ENCODE measurements at regions not wholly inside any gene's neighbourhood (a gene's known extent, or its start where the extent isn't known, plus 50 kb on each side); places are given as distances from the start of the nearest gene placed in this dataset.

DNA sequence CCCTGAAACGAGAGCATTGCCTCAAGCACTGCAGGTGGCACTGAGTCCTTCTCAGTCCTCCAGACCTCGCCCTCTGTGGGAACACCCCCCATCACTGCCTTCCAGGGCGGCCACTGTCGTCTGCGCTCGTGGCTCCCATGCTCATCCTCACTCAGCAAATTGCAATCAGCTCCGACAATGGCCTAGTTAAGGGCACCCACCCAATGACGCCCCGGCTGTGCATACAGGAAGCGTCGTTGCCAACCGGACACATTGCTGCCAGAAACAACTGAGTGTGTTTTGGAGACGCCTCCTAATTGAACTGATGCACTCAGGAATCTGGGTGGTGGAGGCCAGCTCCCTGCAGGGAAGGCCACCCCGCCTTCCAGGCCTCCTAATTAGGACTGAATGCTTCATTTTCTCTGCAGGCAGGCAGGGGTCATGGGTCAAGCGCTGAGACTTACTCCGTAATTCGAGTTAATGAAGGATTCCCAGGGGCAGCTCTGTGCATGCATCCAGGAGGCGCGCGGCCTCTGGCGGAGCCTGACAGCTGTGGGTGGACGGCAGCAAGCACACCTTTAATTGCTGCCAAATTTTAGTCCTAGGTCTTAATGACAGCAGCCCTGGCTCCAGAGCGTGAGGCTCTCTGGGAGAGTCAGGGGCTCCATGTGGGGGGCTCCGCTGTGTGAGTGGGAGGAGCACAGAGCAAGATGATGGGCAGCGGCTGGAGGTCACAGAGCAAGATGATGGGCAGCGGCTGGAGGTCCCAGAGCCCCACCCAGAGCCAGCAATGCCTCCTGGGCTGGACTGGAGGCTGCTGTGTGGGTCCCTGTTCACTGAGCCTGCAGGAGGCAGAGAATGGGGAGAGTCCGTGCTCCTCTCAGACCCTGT, 199.0 kb downstream of the BRD1 start:
- Histone ChIP-seq H3K27me3 (peaks cover 0 to 30% (median 0%) of the 10 kb centered on the region in 3 donors), H3K9me3 (no peaks in the 10 kb centered on the region), H3K36me3 (no peaks in the 10 kb centered on the region), H3K4me3 (no peak overlapping the region), H3K4me1 (peaks cover 5 to 13% (median 9%) of the 10 kb centered on the region in 4 donors), H3K27ac (no peak overlapping the region)
- TF ChIP-seq EP300 (IDR thresholded peaks at IDR 0.05), result no peak
- peak in 1 of 2 donors; percentile 55 for DNase-seq
- intact Hi-C loops (cut with DNase I; ENCODE audit: low total_unique reads), result no loop called here
- 57 to 68% (median 60%) methylated on average over 27 of the region's 27 CpGs for WGBS, 5 donors

DNA sequence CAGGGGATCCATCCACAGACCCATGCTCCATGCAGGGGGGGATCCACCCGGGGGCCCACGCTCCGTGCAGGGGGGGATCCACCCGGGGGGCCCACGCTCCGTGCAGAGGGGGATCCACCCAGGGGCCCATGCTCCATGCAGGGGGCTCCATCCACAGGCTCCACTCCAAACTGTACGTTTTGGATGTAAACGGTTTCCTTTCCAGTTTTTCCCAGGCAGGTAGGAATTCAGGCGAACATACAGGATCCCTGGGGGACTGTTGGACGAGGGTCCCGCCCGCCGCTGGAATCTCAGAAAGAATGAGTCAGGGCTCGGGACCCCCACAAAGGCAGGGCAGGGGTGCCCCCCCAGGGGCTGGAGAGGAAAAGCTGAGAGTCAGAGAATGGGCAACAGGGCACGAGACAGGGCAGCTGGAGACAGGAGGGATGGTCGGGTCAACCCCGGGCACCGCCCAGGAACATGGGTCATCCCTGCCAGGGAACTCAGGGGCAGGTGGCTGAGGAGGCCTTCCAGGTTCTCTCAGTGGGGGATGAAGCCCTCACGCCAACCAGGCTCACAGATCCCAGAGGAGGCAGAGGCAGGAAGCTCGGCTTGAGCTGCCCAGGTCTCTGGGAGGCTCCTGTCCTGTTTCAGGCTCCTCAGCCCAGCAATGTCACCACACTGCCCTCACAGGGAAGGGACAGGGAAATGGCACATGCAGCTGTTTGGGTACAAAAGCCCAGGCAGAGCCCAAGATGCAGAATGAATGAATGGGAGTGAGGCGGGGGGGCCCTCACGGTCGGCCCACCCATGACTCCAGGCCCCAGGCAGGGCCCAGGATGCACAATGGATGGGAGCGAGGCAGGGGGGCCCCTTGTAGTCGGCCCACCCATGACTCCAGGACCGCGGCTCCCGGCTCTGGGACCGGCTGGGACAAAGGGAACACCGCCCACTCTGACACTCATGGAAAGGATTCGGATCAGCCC, 200.2 kb downstream of the BRD1 start:
- TF ChIP-seq, protein P1, sequence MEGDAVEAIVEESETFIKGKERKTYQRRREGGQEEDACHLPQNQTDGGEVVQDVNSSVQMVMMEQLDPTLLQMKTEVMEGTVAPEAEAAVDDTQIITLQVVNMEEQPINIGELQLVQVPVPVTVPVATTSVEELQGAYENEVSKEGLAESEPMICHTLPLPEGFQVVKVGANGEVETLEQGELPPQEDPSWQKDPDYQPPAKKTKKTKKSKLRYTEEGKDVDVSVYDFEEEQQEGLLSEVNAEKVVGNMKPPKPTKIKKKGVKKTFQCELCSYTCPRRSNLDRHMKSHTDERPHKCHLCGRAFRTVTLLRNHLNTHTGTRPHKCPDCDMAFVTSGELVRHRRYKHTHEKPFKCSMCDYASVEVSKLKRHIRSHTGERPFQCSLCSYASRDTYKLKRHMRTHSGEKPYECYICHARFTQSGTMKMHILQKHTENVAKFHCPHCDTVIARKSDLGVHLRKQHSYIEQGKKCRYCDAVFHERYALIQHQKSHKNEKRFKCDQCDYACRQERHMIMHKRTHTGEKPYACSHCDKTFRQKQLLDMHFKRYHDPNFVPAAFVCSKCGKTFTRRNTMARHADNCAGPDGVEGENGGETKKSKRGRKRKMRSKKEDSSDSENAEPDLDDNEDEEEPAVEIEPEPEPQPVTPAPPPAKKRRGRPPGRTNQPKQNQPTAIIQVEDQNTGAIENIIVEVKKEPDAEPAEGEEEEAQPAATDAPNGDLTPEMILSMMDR (IDR thresholded peaks at IDR 0.05), result no peak
- TF ChIP-seq POLR2AphosphoS5 (IDR thresholded peaks at IDR 0.05) (no peak), EP300 (IDR thresholded peaks at IDR 0.05) (no peak), POLR2A (IDR thresholded peaks at IDR 0.05) (no peak)
- Histone ChIP-seq H3K27ac (no peak overlapping the region), H3K27me3 (peaks cover 0 to 32% (median 0%) of the 10 kb centered on the region in 3 donors), H3K36me3 (no peaks in the 10 kb centered on the region), H3K9me3 (no peaks in the 10 kb centered on the region), H3K4me1 (peaks cover 5 to 7% (median 6%) of the 10 kb centered on the region in 4 donors), H3K4me3 (no peak overlapping the region)
- WGBS, 5 donors, result 71 to 79% (median 74%) methylated on average over 21 to 31 of the region's 31 CpGs
- intact Hi-C loops (cut with DNase I; ENCODE audit: low total_unique reads), result no loop called here
- DNase-seq, result no peak

DNA sequence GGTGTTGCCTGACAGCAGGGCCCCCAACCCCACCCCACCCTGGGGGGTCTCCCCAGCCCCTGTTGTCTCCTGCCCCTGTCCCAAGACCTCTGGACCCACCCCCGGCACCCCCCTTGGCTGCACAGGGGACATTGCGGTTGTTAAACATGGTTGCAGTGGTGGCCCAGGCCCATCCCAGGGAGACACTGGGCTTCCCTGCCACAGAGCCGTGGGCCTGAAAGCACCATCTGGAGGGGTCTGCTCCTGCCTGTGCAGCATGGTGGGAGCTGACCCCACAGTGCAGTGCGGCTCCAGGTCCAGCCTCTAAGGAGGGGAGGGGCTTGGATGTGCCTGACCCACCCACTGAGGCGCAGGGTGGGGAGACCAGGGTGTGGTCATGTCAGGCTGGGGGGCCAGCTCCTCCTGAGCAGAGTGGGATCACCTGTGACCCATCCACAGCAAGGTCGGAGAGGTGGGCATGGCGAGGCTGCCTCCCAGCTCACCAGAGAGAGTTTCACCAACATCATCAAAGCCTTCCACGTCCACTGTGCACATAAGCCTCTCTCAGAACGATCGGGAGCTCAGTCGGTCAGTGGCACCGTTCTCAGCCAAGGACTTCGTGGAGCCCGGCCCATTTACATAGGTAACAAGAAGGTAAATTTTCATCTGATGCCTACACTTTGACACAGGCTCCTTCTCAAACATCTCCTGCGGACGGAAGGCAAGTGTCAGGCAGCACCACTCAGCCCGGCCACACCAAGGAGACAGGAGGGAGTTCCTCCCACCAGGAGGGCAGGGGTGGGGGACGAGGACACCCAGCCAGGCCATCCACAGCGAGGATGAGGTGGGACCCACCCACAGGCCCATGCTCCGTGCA, 201.1 kb downstream of the BRD1 start:
- intact Hi-C loops (cut with DNase I; ENCODE audit: low total_unique reads), result no loop called here
- TF ChIP-seq, protein P1 (IDR thresholded peaks at IDR 0.05), result no peak
- TF ChIP-seq EP300 (IDR thresholded peaks at IDR 0.05) (no peak), POLR2AphosphoS5 (IDR thresholded peaks at IDR 0.05) (no peak), POLR2A (IDR thresholded peaks at IDR 0.05) (no peak)
- Histone ChIP-seq H3K4me3 (no peak overlapping the region), H3K9me3 (no peaks in the 10 kb centered on the region), H3K27ac (no peak overlapping the region), H3K4me1 (no peaks in the 10 kb centered on the region), H3K27me3 (peaks cover 0 to 41% (median 0%) of the 10 kb centered on the region in 3 donors), H3K36me3 (no peaks in the 10 kb centered on the region)
- WGBS, 5 donors, result 73 to 83% (median 78%) methylated on average over 12 to 20 of the region's 20 CpGs
- DNase-seq, result no peak

DNA sequence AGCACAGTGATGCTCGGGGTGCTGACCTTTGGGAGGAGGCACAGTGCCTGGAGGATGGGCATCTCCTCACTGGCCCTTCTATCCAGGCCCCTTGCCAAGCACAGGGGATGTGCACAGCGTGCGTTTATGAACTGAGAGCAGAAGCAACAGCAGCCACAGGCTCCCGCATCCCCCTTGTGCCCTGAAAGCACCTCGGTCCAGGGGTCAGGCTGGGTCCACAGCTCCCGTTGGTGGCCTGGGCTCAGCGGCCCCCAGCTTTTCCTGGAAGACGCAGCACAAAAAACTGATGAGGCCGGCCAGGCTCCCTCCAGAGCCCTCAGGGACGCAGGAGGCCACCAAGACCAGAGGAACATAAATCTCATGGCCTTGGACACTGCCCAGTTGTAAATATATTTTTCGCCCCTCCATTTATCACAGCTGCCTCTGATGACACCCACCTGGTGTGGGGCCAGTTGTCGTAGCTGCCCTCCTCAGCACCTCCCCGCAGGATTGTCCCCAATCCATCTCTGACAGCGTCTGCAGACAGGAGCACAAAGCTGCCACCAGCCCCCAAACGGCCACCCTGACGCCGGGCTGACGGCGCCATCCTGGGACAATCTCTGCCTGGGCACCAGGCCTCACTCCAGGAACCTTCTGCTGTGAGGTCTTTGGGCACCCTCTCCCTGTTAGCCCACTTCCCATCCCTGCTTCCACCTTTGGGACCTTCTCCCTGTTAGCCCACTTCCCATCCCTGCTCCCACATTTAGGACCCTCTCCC, 203.1 kb downstream of the BRD1 start:
- H3K36me3 ChIP-seq, result no peaks in the 10 kb centered on the region
- DNase-seq, result no peak
- H3K27ac ChIP-seq, result no peak overlapping the region
- peaks cover 0 to 56% (median 0%) of the 10 kb centered on the region in 3 donors for H3K27me3 ChIP-seq
- TF ChIP-seq EP300 (IDR thresholded peaks at IDR 0.05), result no peak
- no peak for TF ChIP-seq POLR2AphosphoS5 (IDR thresholded peaks at IDR 0.05)
- TF ChIP-seq, protein P1 (IDR thresholded peaks at IDR 0.05), result no peak
- no peak for TF ChIP-seq POLR2A (IDR thresholded peaks at IDR 0.05)
- no peaks in the 10 kb centered on the region for H3K4me1 ChIP-seq
- intact Hi-C loops (cut with DNase I; ENCODE audit: low total_unique reads), result no loop called here
- WGBS, 5 donors, result 59 to 77% (median 72%) methylated on average over 16 to 19 of the region's 19 CpGs
- no peaks in the 10 kb centered on the region for H3K9me3 ChIP-seq
- no peak overlapping the region for H3K4me3 ChIP-seq
